B cell (primary cell): ENCODE measurements at regions not wholly inside any gene's neighbourhood (a gene's known extent, or its start where the extent isn't known, plus 50 kb on each side); places are given as distances from the start of the nearest gene placed in this dataset.

Experiments used
- ATAC-seq: fragments of 200-7000 bp; cut with Tn5 transposase; one replicate; pipeline ENCODE4 v1.10.0; 2021; ENCODE audit warnings: low read depth, mild to moderate bottlenecking, moderate number of reproducible peaks, moderate library complexity
- CTCF ChIA-PET: fragments of 350-600 bp; sonication (Branson Sonifier 250); formaldehyde crosslinking; loops from one replicate; lab custom pipeline; 2021; ENCODE audit warnings: antibody characterized with exemption, inconsistent platforms; lab: Charles Lee
- POLR2A ChIA-PET: fragments of 350-600 bp; sonication (Branson Sonifier 250); formaldehyde crosslinking; loops from one replicate; lab custom pipeline; 2021; ENCODE audit warnings: antibody characterized with exemption; lab: Charles Lee
- DNase-seq: peaks from one replicate; pipeline ENCODE4 v3.0.0; 2013
- H2AFZ ChIP-seq: 2 replicates; pipeline ENCODE4 v1.6.1; 2012; ENCODE audit warnings: mild to moderate bottlenecking, low read depth, low read length; ENCODE audit not compliant: insufficient read depth, poor library complexity, severe bottlenecking
- H3K27ac ChIP-seq, 2 donors: 1 replicate in 1 of 2; 2 replicates in 1 of 2; pipeline ENCODE4 v1.5.1; 2012 to 2013; ENCODE audit warnings: low read length in 2 of 2, mild to moderate bottlenecking in 2 of 2, moderate library complexity in 1 of 2
- H3K27me3 ChIP-seq, 4 experiments: fragments of 200-600 bp in 1 of 4; sonication (generic) in 1 of 4; replicated peaks in 1 of 4; 1 replicate in 2 of 4; 2 replicates in 2 of 4; pipeline versions ENCODE4 v1.6.1 to v1.7.0; 2013 to 2016; ENCODE audit warnings: low read length in 3 of 4, mild to moderate bottlenecking in 2 of 4, mixed read lengths in 1 of 4, moderate library complexity in 1 of 4; ENCODE audit not compliant: insufficient read depth in 4 of 4, control insufficient read depth in 3 of 4; ENCODE audit errors: control extremely low read depth in 1 of 4
- H3K36me3 ChIP-seq, 2 experiments: replicated peaks in 1 of 2; 1 replicate in 1 of 2; 2 replicates in 1 of 2; pipeline versions ENCODE4 v1.6.1 to v1.7.1; 2013; ENCODE audit warnings: low read length in 1 of 2; ENCODE audit not compliant: insufficient read depth in 2 of 2, control insufficient read depth in 1 of 2; ENCODE audit errors: control extremely low read depth in 1 of 2, extremely low read depth in 1 of 2
- H3K4me1 ChIP-seq, 2 donors: fragments of 200-600 bp in 1 of 2; sonication (generic) in 1 of 2; 1 replicate in 1 of 2; 2 replicates in 1 of 2; pipeline versions ENCODE4 v1.5.1 to v1.6.1; 2013 to 2017; ENCODE audit warnings: low read length in 2 of 2; ENCODE audit not compliant: control insufficient read depth in 2 of 2, insufficient read depth in 2 of 2
- H3K4me2 ChIP-seq: replicated peaks from 2 replicates; pipeline ENCODE3; 2012; ENCODE audit warnings: mild to moderate bottlenecking, low read depth, low read length; ENCODE audit not compliant: poor library complexity, severe bottlenecking
- H3K4me3 ChIP-seq, 5 experiments: fragments of 200-600 bp in 1 of 5; sonication (generic) in 1 of 5; 1 replicate in 3 of 5; 2 replicates in 2 of 5; pipeline versions ENCODE4 v1.5.1 to v1.7.0; 2011 to 2016; ENCODE audit warnings: low read length in 4 of 5, mild to moderate bottlenecking in 4 of 5, low read depth in 2 of 5, control low read depth in 1 of 5, moderate library complexity in 1 of 5; ENCODE audit not compliant: insufficient read depth in 1 of 5; ENCODE audit errors: control extremely low read depth in 1 of 5, extremely low read depth in 1 of 5
- H3K79me2 ChIP-seq: fragments of 200-600 bp; sonication (generic); one replicate; pipeline ENCODE4 v1.6.0; 2016; ENCODE audit warnings: low read length; ENCODE audit not compliant: control insufficient read depth, insufficient read depth
- H3K9ac ChIP-seq: fragments of 200-600 bp; sonication (generic); 2 replicates; pipeline ENCODE4 v1.6.1; 2017; ENCODE audit warnings: mild to moderate bottlenecking, low read length, moderate library complexity
- H3K9me3 ChIP-seq, 3 donors: one replicate each; pipeline versions ENCODE4 v1.6.1 to v1.7.1; 2013; ENCODE audit warnings: low read length in 2 of 3; ENCODE audit not compliant: control insufficient read depth in 2 of 3, insufficient read depth in 1 of 3; ENCODE audit errors: control extremely low read depth in 1 of 3
- H4K20me1 ChIP-seq: 2 replicates; pipeline ENCODE4 v1.6.0; 2012; ENCODE audit warnings: mild to moderate bottlenecking, low read length; ENCODE audit not compliant: insufficient read depth, control insufficient read depth, poor library complexity, severe bottlenecking
- H3K27ac Mint-ChIP-seq: one replicate; pipeline ENCODE4 v1.8.0; 2021; ENCODE audit warnings: mixed read lengths
- H3K27me3 Mint-ChIP-seq: one replicate; pipeline ENCODE4 v1.8.0; 2021; ENCODE audit warnings: mixed read lengths
- H3K4me1 Mint-ChIP-seq: one replicate; pipeline ENCODE4 v1.8.0; 2021; ENCODE audit warnings: mixed read lengths
- H3K4me3 Mint-ChIP-seq: one replicate; pipeline ENCODE4 v1.8.0; 2021; ENCODE audit warnings: mixed read lengths
- H3K9me3 Mint-ChIP-seq: one replicate; pipeline ENCODE4 v1.8.0; 2022; ENCODE audit warnings: mixed read lengths; ENCODE audit not compliant: insufficient read depth
- EZH2 ChIP-seq: IDR thresholded peaks from 2 replicates; pipeline ENCODE4 v1.6.1; 2012; ENCODE audit warnings: borderline replicate concordance, low read depth, mild to moderate bottlenecking, moderate library complexity, low read length; ENCODE audit not compliant: insufficient read depth, poor library complexity, severe bottlenecking
- WGBS: methylation state at CpG from one replicate; pipeline ENCODE4 v1.1.5; 2013; ENCODE audit warnings: missing lambda C conversion rate; ENCODE audit not compliant: insufficient coverage; 5-methylcytosine and 5-hydroxymethylcytosine counted together
- intact Hi-C: fragments of 100-400 bp; cut with micrococcal nuclease; formaldehyde crosslinking; loops from one replicate; pipeline ENCODE4 v1.10.0; 2022
- TF ChIP-seq, protein P1 (sequence below): fragments of 200-600 bp; IDR thresholded peaks from one replicate; pipeline ENCODE4 v1.8.0; 2022; ENCODE audit warnings: antibody characterized with exemption, mild to moderate bottlenecking

DNA sequence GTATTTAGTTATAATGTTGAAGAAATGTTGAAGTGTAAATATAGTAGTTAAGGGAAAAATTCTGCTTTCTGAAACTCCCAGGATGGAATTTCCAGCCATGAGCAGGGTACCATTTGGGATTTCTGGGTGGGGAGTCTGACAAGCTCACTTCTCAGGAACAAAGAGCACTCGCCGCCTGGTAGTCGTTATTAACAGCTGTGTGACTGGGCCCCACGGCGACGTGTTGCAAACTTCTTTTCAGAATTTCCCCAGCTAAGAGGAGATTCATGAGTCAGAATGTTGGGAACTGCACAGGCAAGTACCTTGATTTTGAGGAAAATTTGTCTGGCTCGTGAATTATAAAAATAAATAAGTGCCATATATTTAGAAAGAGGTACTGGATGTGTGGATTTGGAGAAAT is 103.7 kb downstream of the LACC1 start:
- no peak overlapping the region for H3K9ac ChIP-seq
- no peak overlapping the region for H3K4me2 ChIP-seq
- H2AFZ ChIP-seq: no peak overlapping the region
- WGBS: 89% methylated on average over 6 of the region's 7 CpGs
- Mint-ChIP-seq H3K27me3 (peaks cover 25% of the 10 kb centered on the region), H3K27ac (no peak overlapping the region), H3K4me3 (no peak overlapping the region), H3K4me1 (no peaks in the 10 kb centered on the region), H3K9me3 (no peaks in the 10 kb centered on the region)
- no peaks in the 10 kb centered on the region for H4K20me1 ChIP-seq
- no peak overlapping the region for H3K27ac ChIP-seq
- peaks cover 0 to 10% (median under 1%) of the 10 kb centered on the region in 4 experiments for H3K27me3 ChIP-seq
- POLR2A ChIA-PET: no interaction called here
- no peak overlapping the region for H3K4me3 ChIP-seq
- no peaks in the 10 kb centered on the region for H3K4me1 ChIP-seq
- peaks cover 0 to 2% (median 0%) of the 10 kb centered on the region in 3 donors for H3K9me3 ChIP-seq
- TF ChIP-seq EZH2: no peak
- TF ChIP-seq, protein P1, sequence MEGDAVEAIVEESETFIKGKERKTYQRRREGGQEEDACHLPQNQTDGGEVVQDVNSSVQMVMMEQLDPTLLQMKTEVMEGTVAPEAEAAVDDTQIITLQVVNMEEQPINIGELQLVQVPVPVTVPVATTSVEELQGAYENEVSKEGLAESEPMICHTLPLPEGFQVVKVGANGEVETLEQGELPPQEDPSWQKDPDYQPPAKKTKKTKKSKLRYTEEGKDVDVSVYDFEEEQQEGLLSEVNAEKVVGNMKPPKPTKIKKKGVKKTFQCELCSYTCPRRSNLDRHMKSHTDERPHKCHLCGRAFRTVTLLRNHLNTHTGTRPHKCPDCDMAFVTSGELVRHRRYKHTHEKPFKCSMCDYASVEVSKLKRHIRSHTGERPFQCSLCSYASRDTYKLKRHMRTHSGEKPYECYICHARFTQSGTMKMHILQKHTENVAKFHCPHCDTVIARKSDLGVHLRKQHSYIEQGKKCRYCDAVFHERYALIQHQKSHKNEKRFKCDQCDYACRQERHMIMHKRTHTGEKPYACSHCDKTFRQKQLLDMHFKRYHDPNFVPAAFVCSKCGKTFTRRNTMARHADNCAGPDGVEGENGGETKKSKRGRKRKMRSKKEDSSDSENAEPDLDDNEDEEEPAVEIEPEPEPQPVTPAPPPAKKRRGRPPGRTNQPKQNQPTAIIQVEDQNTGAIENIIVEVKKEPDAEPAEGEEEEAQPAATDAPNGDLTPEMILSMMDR: no peak
- DNase-seq (no peak), ATAC-seq (no peak)
- no peaks in the 10 kb centered on the region for H3K36me3 ChIP-seq
- CTCF ChIA-PET: no interaction called here
- no peaks in the 10 kb centered on the region for H3K79me2 ChIP-seq
- intact Hi-C loops: no loop called here

DNA sequence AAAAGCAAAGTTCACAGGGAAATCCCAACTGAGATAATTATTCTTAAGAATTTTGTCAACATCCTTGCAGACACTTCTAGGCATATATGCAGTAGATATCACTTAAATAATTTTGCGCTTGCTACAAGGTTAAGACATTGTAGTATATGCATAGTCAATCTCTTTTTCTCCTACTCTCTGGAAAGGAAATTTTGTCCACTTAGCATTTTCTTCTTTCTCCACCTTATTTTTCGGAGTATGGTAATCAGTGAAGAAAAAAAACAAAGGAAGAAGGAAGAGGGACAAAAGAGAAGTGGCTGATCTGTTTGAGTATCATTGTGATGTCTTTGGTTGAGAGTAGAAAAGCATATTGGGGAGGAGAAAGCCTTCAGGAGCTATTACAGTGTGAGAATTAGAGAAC is 104.6 kb downstream of the LACC1 start:
- no peaks in the 10 kb centered on the region for H3K9me3 Mint-ChIP-seq
- DNase-seq (no peak), ATAC-seq (no peak)
- H3K4me3 Mint-ChIP-seq: no peak overlapping the region
- H3K9ac ChIP-seq: no peak overlapping the region
- no peaks in the 10 kb centered on the region for H3K4me1 ChIP-seq
- no peak overlapping the region for H2AFZ ChIP-seq
- H3K9me3 ChIP-seq: peaks cover 0 to 2% (median 0%) of the 10 kb centered on the region in 3 donors
- intact Hi-C loops: no loop called here
- no peaks in the 10 kb centered on the region for H4K20me1 ChIP-seq
- H3K4me1 Mint-ChIP-seq: no peaks in the 10 kb centered on the region
- H3K27ac ChIP-seq: no peak overlapping the region
- H3K79me2 ChIP-seq: no peaks in the 10 kb centered on the region
- no peak for TF ChIP-seq EZH2
- TF ChIP-seq, protein P1: no peak
- ChIA-PET CTCF (no interaction called here), POLR2A (no interaction called here)
- no peaks in the 10 kb centered on the region for H3K36me3 ChIP-seq
- no peak overlapping the region for H3K27ac Mint-ChIP-seq
- peaks cover 17% of the 10 kb centered on the region for H3K27me3 Mint-ChIP-seq
- H3K4me2 ChIP-seq: no peak overlapping the region
- no CpG with 5 or more reads among the region's 2 CpGs for WGBS
- H3K4me3 ChIP-seq: no peak overlapping the region
- peaks cover 0 to 5% (median 0%) of the 10 kb centered on the region in 4 experiments for H3K27me3 ChIP-seq
